Progenitor cell of endocrine pancreas (in vitro differentiated cells): ENCODE measurements at regions not wholly inside any gene's neighbourhood (a gene's known extent, or its start where the extent isn't known, plus 50 kb on each side); places are given as distances from the start of the nearest gene placed in this dataset.
"Not testable (repeated sequence)": the region's sequence is repeated elsewhere in the genome, so short reads cannot be mapped to it uniquely, and the experiment has no call there.

ENCODE experiments used
- DNase-seq: peaks from one replicate; pipeline ENCODE4 v3.0.0; 2021; ENCODE audit warnings: low spot score; ENCODE audit not compliant: unreplicated experiment
- H3K27ac Mint-ChIP-seq: 2 replicates; pipeline ENCODE4 v1.8.0; 2021; ENCODE audit warnings: mild to moderate bottlenecking, moderate library complexity, mixed read lengths
- H3K27me3 Mint-ChIP-seq: 2 replicates; pipeline ENCODE4 v1.8.0; 2021; ENCODE audit warnings: mixed read lengths
- H3K36me3 Mint-ChIP-seq: 2 replicates; pipeline ENCODE4 v1.8.0; 2022; ENCODE audit warnings: mixed read lengths; ENCODE audit not compliant: insufficient read depth
- H3K4me1 Mint-ChIP-seq: 2 replicates; pipeline ENCODE4 v1.8.0; 2021; ENCODE audit warnings: low read depth, mixed read lengths
- H3K4me3 Mint-ChIP-seq: 2 replicates; pipeline ENCODE4 v1.8.0; 2021; ENCODE audit warnings: low read depth, mild to moderate bottlenecking, moderate library complexity, mixed read lengths
- H3K9me3 Mint-ChIP-seq: 2 replicates; pipeline ENCODE4 v1.8.0; 2021; ENCODE audit warnings: low read depth, mixed read lengths
- TF ChIP-seq, protein P1 (sequence below): fragments of 200-600 bp; sonication (generic); IDR thresholded peaks from one replicate; pipeline ENCODE4 v1.5.0; 2021; ENCODE audit warnings: antibody characterized with exemption, mild to moderate bottlenecking; ENCODE audit not compliant: unreplicated experiment

DNA sequence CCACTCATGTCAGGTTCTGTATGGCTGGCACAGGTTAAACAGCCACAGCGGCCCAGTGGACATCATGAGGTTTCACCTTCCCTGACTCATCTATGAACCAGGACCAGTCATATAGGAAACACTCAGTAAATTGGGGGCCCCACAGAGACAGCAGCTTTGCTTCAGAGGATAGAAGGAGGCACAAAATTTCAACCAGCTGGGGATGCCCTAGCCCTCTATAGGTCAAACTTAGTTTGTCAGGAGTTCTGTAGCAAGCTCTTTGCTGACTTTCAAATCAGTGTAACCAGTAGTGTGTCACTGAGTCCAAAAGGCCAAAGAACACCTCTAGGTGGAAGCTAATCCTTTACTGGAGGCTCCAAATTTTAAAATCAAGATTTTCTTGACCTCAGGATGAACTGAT lies 4157.8 kb upstream of the TPTE start:
- H3K9me3 Mint-ChIP-seq, H3K36me3 Mint-ChIP-seq, H3K27ac Mint-ChIP-seq, H3K4me1 Mint-ChIP-seq, H3K27me3 Mint-ChIP-seq, H3K4me3 Mint-ChIP-seq, DNase-seq: not testable (repeated sequence)

DNA sequence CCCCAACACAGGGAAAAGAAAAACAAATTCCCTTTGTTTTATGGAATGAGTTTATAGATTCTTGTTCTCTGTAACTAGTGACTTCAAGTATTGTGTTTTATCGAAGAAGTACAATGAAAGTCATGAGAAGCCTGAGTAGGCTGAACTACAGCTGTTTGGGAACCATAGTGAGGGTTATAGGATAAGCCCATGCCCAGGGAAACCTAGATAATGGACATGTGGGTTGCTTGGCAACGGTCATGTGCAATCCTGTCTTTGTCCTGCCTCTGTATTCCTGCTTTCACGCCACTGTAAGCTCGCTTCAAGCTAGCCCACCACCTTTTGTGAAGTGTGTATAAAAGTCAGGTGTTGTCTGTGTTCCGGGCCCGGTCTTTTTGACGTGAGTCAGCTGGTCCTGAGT lies 4152.6 kb upstream of the TPTE start:
- H3K4me3 Mint-ChIP-seq, H3K4me1 Mint-ChIP-seq, H3K27me3 Mint-ChIP-seq, H3K9me3 Mint-ChIP-seq, H3K27ac Mint-ChIP-seq, H3K36me3 Mint-ChIP-seq: not testable (repeated sequence)
- peak; percentile 25 for DNase-seq

DNA sequence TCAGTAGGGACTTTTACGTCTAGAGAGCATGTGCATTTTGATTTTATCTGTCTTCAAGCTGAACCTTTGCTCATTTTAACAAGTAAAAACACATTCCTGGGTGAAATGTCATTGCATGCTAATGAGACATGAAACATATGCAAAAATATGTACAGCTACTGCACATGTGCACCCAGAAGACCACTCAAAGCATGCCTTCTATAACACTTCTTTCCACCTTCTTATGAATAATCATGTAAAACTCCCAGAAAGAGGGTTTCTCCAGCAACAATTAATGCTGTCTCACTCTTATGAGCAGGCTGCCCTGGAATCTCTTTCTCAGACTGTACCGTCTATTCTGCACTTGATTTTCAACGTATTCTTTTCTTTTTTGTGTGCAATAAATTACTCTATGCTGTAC lies 4148.1 kb upstream of the TPTE start:
- H3K27ac Mint-ChIP-seq, H3K4me1 Mint-ChIP-seq, DNase-seq, H3K9me3 Mint-ChIP-seq, H3K27me3 Mint-ChIP-seq, H3K4me3 Mint-ChIP-seq, H3K36me3 Mint-ChIP-seq: not testable (repeated sequence)

DNA sequence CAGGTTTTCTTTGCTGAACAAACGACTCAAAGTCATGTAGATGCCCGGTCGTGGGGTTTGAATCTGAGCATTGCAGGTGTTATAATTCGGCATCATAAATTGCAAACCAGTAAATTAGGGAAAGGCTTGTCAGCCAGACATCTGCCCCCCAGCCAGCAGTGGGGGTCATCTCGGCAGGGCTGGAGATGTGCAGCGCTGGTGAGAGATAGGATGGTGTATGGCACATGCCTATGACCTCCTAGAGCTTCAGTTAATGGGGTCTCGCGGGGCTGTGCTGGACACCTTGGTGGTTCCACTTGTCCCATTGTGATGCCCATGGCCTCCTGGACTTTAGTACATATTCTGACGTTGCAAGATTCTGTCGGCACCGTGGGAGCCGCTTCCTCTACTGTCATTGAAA lies 4147.2 kb upstream of the TPTE start:
- H3K9me3 Mint-ChIP-seq, H3K27me3 Mint-ChIP-seq, H3K4me3 Mint-ChIP-seq, H3K4me1 Mint-ChIP-seq, H3K36me3 Mint-ChIP-seq: not testable (repeated sequence)
- peak; percentile 20 for DNase-seq
- TF ChIP-seq, protein P1, sequence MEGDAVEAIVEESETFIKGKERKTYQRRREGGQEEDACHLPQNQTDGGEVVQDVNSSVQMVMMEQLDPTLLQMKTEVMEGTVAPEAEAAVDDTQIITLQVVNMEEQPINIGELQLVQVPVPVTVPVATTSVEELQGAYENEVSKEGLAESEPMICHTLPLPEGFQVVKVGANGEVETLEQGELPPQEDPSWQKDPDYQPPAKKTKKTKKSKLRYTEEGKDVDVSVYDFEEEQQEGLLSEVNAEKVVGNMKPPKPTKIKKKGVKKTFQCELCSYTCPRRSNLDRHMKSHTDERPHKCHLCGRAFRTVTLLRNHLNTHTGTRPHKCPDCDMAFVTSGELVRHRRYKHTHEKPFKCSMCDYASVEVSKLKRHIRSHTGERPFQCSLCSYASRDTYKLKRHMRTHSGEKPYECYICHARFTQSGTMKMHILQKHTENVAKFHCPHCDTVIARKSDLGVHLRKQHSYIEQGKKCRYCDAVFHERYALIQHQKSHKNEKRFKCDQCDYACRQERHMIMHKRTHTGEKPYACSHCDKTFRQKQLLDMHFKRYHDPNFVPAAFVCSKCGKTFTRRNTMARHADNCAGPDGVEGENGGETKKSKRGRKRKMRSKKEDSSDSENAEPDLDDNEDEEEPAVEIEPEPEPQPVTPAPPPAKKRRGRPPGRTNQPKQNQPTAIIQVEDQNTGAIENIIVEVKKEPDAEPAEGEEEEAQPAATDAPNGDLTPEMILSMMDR = peak; percentile 34
- H3K27ac Mint-ChIP-seq = peak overlapping the region; percentile 41

DNA sequence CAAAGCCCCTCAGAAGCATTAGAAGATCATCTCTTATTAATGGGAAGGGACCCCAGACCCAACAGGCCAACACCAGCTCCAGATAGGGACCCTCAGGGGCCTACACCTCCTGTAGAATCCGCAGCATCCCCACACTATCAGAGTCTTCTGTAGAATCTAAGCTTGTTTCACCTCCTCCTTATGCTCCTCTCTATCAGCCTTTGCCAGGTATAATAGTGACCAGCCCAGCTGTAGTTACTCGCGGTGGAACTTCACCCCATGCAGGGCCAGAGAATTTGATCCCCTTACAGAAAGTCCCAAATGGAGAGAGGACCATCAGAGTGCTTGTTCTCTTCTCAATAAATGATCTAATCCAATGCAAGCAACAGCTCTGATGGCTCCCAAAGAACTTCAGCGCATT lies 4146.5 kb upstream of the TPTE start:
- not testable (repeated sequence) for H3K27me3 Mint-ChIP-seq, H3K4me1 Mint-ChIP-seq, H3K36me3 Mint-ChIP-seq, H3K9me3 Mint-ChIP-seq, H3K27ac Mint-ChIP-seq, H3K4me3 Mint-ChIP-seq, DNase-seq

DNA sequence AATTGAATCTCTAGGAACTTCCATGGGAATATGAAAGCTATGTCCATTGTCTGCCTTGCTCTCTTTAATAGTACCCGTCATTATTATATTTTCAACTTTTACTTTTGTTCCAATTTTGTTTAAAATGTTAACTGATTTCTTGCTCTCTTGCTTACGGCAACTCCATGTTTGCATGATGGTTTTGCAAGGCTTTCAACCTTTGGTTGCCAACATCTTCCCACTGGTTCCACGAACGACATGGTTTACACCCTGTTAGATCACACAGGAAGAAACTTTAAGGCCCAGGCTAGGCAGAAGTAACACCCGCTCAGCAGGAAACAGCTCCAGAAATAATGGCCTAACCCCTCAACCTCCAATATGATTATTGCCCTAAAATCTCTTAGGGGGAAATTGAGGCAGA lies 4145.6 kb upstream of the TPTE start:
- not testable (repeated sequence) for H3K4me1 Mint-ChIP-seq, H3K36me3 Mint-ChIP-seq, H3K4me3 Mint-ChIP-seq, H3K27ac Mint-ChIP-seq, H3K27me3 Mint-ChIP-seq, DNase-seq, H3K9me3 Mint-ChIP-seq

DNA sequence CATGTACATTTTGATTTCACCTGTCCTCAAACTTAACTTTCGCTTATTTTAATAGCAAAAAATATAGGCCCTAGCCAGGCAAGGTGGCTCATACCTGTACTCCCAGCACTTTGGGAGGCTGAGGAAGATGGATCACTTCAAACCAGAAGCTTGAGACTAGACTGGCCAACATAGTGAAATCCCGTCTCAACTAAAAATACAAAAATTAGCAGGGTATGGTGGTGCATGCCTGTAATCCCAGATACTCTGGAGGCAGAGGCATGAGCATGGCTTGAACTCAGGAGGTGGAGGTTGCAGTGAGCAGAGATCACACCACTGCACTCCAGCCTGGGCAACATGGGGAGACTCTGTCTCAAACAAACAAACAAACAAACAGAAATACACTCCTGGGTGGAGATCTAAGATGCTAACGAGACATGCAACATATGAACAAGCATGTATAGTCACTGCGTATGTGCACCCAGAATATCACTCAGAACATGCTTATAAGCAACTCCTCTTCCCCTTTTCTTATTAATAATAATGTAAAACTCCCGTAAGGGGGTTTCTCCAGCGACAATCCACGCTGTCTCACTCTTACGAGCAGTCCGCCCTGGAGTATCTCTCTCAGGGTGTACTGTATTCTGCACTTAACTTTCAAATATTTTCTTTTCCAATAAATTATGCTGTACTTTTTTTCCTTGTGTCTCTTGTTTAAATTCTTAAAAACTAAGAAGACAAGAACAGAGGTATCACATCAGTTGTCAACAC lies 4144.9 kb upstream of the TPTE start:
- not testable (repeated sequence) for DNase-seq, H3K4me1 Mint-ChIP-seq

More for the DNA sequence above, 4144.9 kb upstream of the TPTE start:
- not testable (repeated sequence) for H3K36me3 Mint-ChIP-seq, H3K27me3 Mint-ChIP-seq, H3K27ac Mint-ChIP-seq, H3K4me3 Mint-ChIP-seq, H3K9me3 Mint-ChIP-seq
